ENCODE measurements at regions not wholly inside any gene's neighbourhood (a gene's known extent, or its start where the extent isn't known, plus 50 kb on each side); places are given as distances from the start of the nearest gene placed in this dataset.
"Not testable (repeated sequence)": the region's sequence is repeated elsewhere in the genome, so short reads cannot be mapped to it uniquely, and the experiment has no call there.

GRCh38 chr7:156020566-156020965, 208.3 kb upstream of the SHH start:
- DNase-seq (ENCODE audit: low read depth in 2 of 3, low spot score in 1 of 3), result no peak

DNA sequence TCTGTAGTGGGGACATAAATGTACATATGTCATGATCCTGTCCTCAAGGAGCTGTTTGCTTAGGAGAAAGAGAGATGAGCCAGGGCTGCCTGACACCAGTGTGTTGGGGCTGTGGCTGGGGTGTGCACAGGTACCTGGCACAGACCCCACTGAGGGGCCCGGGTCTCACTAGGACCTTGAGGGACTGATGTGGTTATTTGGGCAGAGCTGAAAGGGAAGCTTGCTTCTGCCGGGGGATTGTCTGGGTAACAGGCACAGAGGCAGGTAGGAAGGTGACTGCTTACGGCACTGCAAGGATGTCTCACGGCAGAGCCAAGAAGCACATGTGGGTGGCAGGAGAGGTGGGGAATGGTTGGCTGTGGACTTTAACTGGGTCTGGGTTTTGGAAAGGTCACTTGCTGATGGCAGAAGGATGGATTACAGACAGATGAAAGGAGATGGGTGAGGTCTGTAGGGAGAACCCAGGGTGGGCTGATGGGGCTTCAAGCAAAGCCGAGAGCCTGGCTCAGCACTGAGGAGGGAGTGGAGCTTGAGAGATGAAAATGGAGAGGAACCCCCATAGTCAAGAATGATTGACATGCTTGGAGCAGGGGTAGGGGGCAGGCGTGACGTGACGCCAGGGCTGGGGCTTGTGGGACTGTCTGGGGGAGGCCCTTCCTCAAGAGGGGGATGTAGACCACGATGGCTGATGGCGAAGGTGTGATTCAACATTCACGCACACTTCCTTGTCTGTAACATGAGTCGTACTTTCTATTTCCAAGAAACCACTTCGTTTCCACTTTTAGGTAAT, 207.7 kb upstream of the SHH start:
- no peak for DNase-seq (ENCODE audit: low read depth in 2 of 3, low spot score in 1 of 3)

- no peak for DNase-seq (ENCODE audit: low read depth in 2 of 3, low spot score in 1 of 3)
Observed at GRCh38 chr7:156019308-156019707, 207.0 kb upstream of the SHH start.

DNA sequence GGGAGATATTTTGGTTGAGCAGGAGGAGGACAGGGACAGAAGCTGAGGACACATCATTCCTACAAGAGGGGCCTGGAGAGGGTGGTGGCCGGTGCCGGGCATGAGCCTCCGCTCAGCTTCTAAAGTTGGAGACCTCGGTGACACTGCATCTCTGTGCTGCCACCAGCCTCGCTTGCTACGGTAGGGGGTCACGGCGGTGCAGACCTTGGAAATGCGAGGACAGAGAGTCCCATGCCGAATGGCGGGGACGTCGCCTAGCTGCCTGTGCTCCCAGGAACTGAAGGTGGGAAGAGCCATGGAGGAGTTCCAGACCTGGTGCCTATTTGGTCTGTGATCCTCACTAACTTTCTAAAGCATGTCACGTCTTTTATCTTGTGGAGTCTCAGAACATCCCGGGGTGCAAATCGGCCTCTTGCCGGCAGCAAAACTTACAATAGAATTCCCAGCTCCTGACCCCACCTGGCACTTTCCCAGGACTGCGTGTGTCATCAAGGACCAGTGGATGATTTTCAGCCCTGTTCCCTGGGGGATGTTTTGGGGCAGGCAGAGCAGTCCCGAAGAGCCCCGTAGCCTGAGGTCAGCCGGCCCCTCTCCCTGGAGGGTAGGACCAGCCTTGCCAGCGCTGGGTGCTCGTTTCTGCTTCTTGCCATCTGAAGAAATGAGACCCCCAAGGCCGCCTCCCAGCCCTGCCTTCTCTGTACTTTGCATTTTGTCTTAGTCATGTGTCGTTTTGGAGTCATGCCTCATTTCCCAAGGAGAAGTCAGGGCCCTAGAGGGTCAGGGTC, 205.8 kb upstream of the SHH start:
- DNase-seq (ENCODE audit: low read depth in 2 of 3, low spot score in 1 of 3), result no peak

DNA sequence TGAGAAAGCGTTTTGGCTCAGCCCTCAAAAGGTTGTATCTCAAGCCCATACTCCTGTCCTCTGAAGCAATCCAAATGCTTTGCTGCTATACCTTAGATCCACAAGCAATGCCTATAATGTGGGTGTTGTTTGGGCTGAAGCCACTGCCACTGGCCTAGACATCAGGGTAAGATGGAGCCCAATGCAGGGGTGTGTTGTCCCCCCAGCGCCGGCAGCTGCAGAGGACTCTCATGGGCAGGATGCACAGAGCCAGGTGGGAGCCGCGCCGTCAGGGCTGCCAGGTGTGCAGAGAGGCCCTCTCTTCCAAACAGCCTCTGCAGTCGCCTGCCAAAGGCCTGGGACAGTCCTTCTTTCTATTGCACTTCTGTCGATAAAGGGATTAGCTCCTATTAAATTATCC, 205.2 kb upstream of the SHH start:
- no peak for DNase-seq (ENCODE audit: low read depth in 2 of 3, low spot score in 1 of 3)

DNA sequence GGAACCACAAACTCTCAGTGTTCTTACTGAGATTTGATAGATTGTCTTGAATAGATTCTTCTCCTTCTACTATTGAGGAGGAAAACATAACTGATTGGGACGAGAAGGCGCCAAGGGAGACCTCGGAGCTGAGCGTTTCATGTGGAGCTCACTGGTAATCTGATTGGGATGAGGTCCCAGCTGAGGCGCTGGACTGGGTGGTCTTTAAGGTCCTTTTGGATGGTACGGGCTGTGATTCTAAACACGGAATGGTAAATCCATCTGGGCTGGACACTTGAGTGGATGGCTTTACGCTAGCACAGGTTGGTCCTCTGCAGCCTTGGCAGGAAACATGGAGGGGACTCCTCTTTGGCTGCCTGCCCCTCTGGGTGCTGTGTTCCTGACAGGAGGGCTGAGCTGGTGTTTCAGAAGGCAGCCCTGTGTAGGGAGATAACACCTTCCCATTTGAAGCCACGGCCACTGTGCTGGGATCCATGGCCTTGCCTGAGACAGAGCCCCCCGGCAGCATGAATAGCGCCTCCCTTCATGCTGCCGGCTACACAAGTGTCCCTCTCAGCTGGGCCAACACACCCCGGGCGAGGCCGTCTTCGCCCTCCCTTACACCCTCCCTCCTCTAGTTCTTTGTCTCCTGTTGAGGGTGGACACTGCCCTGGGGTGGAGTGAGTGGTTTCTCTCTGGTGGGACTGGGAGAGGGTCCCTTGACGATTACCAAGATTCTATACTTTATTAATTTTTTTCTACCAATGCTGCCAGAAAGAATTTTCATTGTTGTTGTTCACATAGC, 203.2 kb upstream of the SHH start:
- no peak for DNase-seq (ENCODE audit: low read depth in 2 of 3, low spot score in 1 of 3)

DNA sequence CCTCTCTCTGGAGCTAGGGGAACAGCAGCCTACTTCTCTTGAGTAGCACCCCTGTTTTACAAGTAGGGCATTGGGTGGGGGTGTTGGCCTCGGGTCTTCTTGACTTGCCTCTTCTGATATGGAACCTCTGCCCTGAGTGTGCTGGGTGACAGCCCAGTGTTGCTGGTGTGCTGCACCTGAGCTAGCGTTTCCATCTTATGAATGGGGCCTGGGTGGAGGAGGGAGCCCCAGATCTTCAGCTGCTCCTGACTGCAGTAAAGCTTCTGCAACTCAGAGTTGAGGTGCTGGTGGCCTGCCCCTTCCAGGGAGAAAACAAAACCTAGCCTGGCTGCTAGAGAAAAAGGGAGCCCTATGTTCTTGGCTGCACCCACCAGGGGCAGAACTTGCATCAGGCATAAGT, 202.5 kb upstream of the SHH start:
- no peak for DNase-seq (ENCODE audit: low read depth in 2 of 3, low spot score in 1 of 3)

GRCh38 chr7:156014201-156014600, 201.9 kb upstream of the SHH start:
- DNase-seq (ENCODE audit: low read depth in 2 of 3, low spot score in 1 of 3), result no peak

- no peak for DNase-seq (ENCODE audit: low read depth in 2 of 3, low spot score in 1 of 3)
Observed at GRCh38 chr7:156012412-156012811, 200.1 kb upstream of the SHH start.

DNA sequence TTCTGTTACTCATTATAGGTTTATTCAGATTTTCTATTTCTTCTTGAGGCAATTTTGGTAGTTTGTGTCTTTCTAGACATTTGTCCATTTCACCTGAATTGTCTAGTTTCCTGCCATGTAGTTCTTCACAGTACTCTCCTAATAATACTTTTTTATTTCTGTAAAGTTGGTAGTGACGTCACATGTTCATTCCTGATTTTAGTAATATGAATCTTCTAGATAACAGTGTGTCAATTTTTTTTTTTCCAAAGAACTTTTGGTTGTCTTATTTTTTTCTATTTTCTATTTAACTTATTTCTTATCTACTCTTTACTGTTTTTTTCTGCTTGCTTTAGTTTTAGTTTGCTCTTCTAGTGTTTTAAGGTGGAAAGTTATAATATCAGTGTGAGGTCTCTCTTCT, 197.3 kb upstream of the SHH start:
- DNase-seq (ENCODE audit: low read depth in 2 of 3, low spot score in 1 of 3), result no peak

GRCh38 chr7:156006876-156007275, 194.6 kb upstream of the SHH start:
- DNase-seq (ENCODE audit: low read depth in 2 of 3, low spot score in 1 of 3), result not testable (repeated sequence)

DNA sequence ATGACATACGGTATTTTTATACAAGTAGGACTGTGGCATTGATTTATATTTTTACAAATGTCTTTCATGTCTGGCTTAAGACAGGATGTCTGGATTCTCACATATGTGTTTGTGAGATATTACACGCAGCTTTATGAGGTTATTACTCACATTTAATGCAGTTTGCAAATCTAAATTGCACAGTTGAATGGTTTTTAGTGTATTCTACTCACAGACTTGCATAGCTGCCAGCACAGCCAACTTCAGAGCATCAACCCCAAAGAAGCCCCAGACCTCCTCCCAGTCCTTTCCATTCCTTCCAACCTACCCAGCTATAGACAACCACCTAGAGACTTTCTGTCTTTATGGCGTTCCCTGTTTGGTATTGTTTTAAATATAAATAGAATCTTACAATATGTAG, 193.8 kb upstream of the SHH start:
- no peak for DNase-seq (ENCODE audit: low read depth in 2 of 3, low spot score in 1 of 3)

DNA sequence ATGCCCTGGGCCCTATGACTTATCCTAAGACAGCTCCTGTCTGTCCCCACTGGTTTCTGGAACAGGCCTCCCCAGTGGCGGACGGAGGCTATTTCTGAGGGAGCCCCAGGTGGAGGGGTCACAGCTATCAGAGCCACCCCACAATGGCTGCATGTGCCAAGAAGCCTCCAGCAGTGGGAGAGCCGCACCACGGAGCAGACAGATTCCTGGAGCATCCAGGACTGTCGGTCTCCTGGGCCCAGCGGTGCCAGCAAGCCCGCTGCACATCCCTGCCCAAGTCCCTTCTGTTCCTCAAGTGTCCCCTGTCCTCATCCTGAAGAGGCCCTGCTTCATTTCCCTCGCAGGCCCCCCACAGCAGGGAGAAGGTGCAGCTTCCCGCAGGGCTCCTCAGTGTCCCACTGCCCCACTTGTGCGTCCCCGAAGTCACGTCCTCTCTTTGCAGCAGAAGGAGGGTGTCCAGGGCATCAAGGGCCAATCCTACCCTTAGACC, 193.0 kb upstream of the SHH start:
- no peak for DNase-seq (ENCODE audit: low read depth in 2 of 3, low spot score in 1 of 3)

GRCh38 chr7:156004265-156005201, 192.3 kb upstream of the SHH start:
- DNase-seq (ENCODE audit: low read depth in 2 of 3, low spot score in 1 of 3), result no peak

DNA sequence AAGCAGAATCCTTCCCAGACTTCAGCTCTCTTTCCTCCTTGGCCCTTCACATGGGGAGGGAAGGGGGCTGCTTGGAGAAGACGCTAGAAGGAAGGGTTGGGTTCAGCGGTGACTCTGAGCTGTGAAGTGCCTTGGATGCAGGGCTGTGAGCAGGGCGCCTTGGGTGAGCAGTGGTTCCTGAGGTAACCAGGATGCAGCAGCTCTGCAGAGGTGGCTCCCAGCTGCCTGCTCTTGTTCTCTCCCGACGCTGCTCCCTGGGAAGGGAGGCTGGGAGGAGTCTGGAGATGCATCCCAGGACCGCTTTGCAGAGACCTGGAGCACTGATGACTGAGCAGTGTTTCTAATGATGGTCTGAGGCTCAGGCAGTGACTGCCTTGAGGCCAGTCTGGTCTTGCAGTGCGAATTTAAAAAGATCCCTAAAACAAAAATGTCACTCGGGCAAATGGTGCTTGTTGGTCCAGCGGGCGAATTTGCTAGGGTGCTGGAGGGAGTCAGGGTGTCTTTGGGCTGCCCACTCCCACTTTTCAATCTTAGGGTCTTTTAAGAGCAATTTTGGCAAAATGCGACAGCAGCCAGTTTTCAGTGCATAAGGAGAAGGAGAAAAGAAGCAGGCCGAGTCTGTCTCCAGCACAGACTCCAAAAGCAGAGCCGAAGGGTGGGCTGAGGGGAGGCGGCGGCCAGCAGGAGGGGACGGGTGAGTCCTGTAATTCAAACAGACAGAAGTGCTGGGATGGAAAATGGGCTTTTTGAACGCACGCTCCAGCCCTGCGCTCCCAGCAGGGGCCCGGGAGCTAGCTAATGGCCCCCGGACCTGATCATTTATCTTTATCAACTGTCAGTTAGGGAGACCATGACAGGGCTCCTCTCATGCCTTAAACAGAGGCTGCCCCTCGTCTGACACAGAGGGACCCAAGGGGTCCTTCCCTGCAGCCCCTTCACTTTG, 191.2 kb upstream of the SHH start:
- DNase-seq (ENCODE audit: low read depth in 2 of 3, low spot score in 1 of 3), result no peak

- no peak for DNase-seq (ENCODE audit: low read depth in 2 of 3, low spot score in 1 of 3)
Observed at GRCh38 chr7:156002362-156003066, 190.3 kb upstream of the SHH start.

- DNase-seq (ENCODE audit: low read depth in 2 of 3, low spot score in 1 of 3), result no peak
Observed at GRCh38 chr7:156001496-156002260, 189.4 kb upstream of the SHH start.
